ENCODE measurements at regions not wholly inside any gene's neighbourhood (a gene's known extent, or its start where the extent isn't known, plus 50 kb on each side); places are given as distances from the start of the nearest gene placed in this dataset.

GRCh38 chr6:66623050-66623449 lies 916.0 kb upstream of the EYS start:
- no peak overlapping the region for H3K27ac ChIP-seq
- in situ Hi-C loops (cut with HindIII; ENCODE audit: low pct_ligation_motif_present, low sequenced_read_pairs): no loop called here
- H3K36me3 ChIP-seq (replicated peaks): no peaks in the 10 kb centered on the region
- no peaks in the 10 kb centered on the region for H3K27me3 ChIP-seq (replicated peaks)
- no peak overlapping the region for H3K4me3 ChIP-seq (ENCODE audit: low read depth, low read length)
- no peak for TF ChIP-seq CTCF (IDR thresholded peaks at IDR 0.05; ENCODE audit: low read depth, low read length, missing control alignments)
- DNase-seq: no peak

- no peak for TF ChIP-seq CTCF (IDR thresholded peaks at IDR 0.05; ENCODE audit: low read depth, low read length, missing control alignments)
- H3K27ac ChIP-seq: no peak overlapping the region
- H3K36me3 ChIP-seq (replicated peaks): no peaks in the 10 kb centered on the region
- H3K27me3 ChIP-seq (replicated peaks): no peaks in the 10 kb centered on the region
- no peak for DNase-seq
- in situ Hi-C loops (cut with HindIII; ENCODE audit: low pct_ligation_motif_present, low sequenced_read_pairs): no loop called here
- no peak overlapping the region for H3K4me3 ChIP-seq (ENCODE audit: low read depth, low read length)
These were observed 898.9 kb upstream of the EYS start for GRCh38 chr6:66605971-66606370.

GRCh38 chr6:66605011-66605410 lies 898.0 kb upstream of the EYS start:
- DNase-seq: no peak
- Histone ChIP-seq H3K27me3 (replicated peaks) (no peaks in the 10 kb centered on the region), H3K4me3 (ENCODE audit: low read depth, low read length) (no peak overlapping the region), H3K27ac (no peak overlapping the region), H3K36me3 (replicated peaks) (no peaks in the 10 kb centered on the region)
- in situ Hi-C loops (cut with HindIII; ENCODE audit: low pct_ligation_motif_present, low sequenced_read_pairs): no loop called here
- no peak for TF ChIP-seq CTCF (IDR thresholded peaks at IDR 0.05; ENCODE audit: low read depth, low read length, missing control alignments)

GRCh38 chr6:66599541-66599940 lies 892.5 kb upstream of the EYS start:
- Histone ChIP-seq H3K27ac (no peak overlapping the region), H3K27me3 (replicated peaks) (no peaks in the 10 kb centered on the region), H3K4me3 (ENCODE audit: low read depth, low read length) (no peak overlapping the region), H3K36me3 (replicated peaks) (no peaks in the 10 kb centered on the region)
- no peak for DNase-seq
- TF ChIP-seq CTCF (IDR thresholded peaks at IDR 0.05; ENCODE audit: low read depth, low read length, missing control alignments): no peak
- in situ Hi-C loops (cut with HindIII; ENCODE audit: low pct_ligation_motif_present, low sequenced_read_pairs): no loop called here

- no peak for TF ChIP-seq CTCF (IDR thresholded peaks at IDR 0.05; ENCODE audit: low read depth, low read length, missing control alignments)
- in situ Hi-C loops (cut with HindIII; ENCODE audit: low pct_ligation_motif_present, low sequenced_read_pairs): no loop called here
- Histone ChIP-seq H3K27me3 (replicated peaks) (no peaks in the 10 kb centered on the region), H3K27ac (no peak overlapping the region), H3K4me3 (ENCODE audit: low read depth, low read length) (no peak overlapping the region), H3K36me3 (replicated peaks) (no peaks in the 10 kb centered on the region)
- no peak for DNase-seq
These were observed 871.3 kb upstream of the EYS start for GRCh38 chr6:66578362-66578761.

GRCh38 chr6:66568271-66568670 lies 861.2 kb upstream of the EYS start:
- H3K36me3 ChIP-seq (replicated peaks): no peaks in the 10 kb centered on the region
- in situ Hi-C loops (cut with HindIII; ENCODE audit: low pct_ligation_motif_present, low sequenced_read_pairs): no loop called here
- TF ChIP-seq CTCF (IDR thresholded peaks at IDR 0.05; ENCODE audit: low read depth, low read length, missing control alignments): no peak
- H3K4me3 ChIP-seq (ENCODE audit: low read depth, low read length): no peak overlapping the region
- no peak overlapping the region for H3K27ac ChIP-seq
- no peak for DNase-seq
- H3K27me3 ChIP-seq (replicated peaks): no peaks in the 10 kb centered on the region

All from brain microvascular endothelial cell (primary cell).